DOHH2 (cell line): ENCODE measurements at regions not wholly inside any gene's neighbourhood (a gene's known extent, or its start where the extent isn't known, plus 50 kb on each side); places are given as distances from the start of the nearest gene placed in this dataset.

Source experiments
- H3F3A ChIP-seq: fragments of 200-600 bp; sonication (generic), shearing (Covaris generic); 2 replicates; pipeline ENCODE4 v1.6.0; 2016; ENCODE audit warnings: antibody characterized with exemption, mild to moderate bottlenecking; ENCODE audit not compliant: control insufficient read depth, insufficient read depth
- H3K27ac ChIP-seq: fragments of 200-600 bp; sonication (generic); 2 replicates; pipeline ENCODE4 v1.5.1; 2014; ENCODE audit warnings: low read depth, mild to moderate bottlenecking, low read length, moderate library complexity
- H3K27me3 ChIP-seq: fragments of 200-600 bp; sonication (generic); 2 replicates; pipeline ENCODE4 v1.6.1; 2014; ENCODE audit warnings: mild to moderate bottlenecking, low read length, mixed read lengths; ENCODE audit not compliant: control insufficient read depth
- H3K36me3 ChIP-seq: fragments of 200-600 bp; sonication (generic); 2 replicates; pipeline ENCODE4 v1.6.1; 2014; ENCODE audit warnings: mild to moderate bottlenecking, low read length, moderate library complexity, mixed read lengths; ENCODE audit not compliant: control insufficient read depth
- H3K4me1 ChIP-seq: fragments of 200-600 bp; sonication (generic); 2 replicates; pipeline ENCODE4 v1.6.1; 2014; ENCODE audit warnings: mild to moderate bottlenecking, low read length, mixed read lengths; ENCODE audit not compliant: control insufficient read depth
- H3K4me2 ChIP-seq: fragments of 200-600 bp; sonication (generic); 2 replicates; pipeline ENCODE4 v1.6.0; 2014; ENCODE audit warnings: mild to moderate bottlenecking, low read length, moderate library complexity
- H3K4me3 ChIP-seq: fragments of 200-600 bp; sonication (generic); 2 replicates; pipeline ENCODE4 v1.5.1; 2014; ENCODE audit warnings: mild to moderate bottlenecking, low read length, mixed read lengths
- H3K79me2 ChIP-seq: fragments of 200-600 bp; sonication (generic); 2 replicates; pipeline ENCODE4 v1.6.1; 2014; ENCODE audit warnings: mild to moderate bottlenecking, low read length, mixed read lengths; ENCODE audit not compliant: control insufficient read depth
- H3K9me2 ChIP-seq: fragments of 200-600 bp; sonication (generic); replicated peaks from 2 replicates; pipeline ENCODE4 v1.6.1; 2014; ENCODE audit warnings: mild to moderate bottlenecking, low read length, mixed read lengths; ENCODE audit not compliant: control insufficient read depth
- H3K9me3 ChIP-seq: fragments of 200-600 bp; sonication (generic); 2 replicates; pipeline ENCODE4 v1.6.1; 2014; ENCODE audit warnings: antibody characterized with exemption, low read length, mixed read lengths; ENCODE audit not compliant: control insufficient read depth, insufficient read depth
- H4K20me1 ChIP-seq: fragments of 200-600 bp; sonication (generic); 2 replicates; pipeline ENCODE4 v1.6.0; 2014; ENCODE audit warnings: low read depth, mild to moderate bottlenecking, antibody characterized with exemption, low read length, moderate library complexity; ENCODE audit not compliant: control insufficient read depth, insufficient read depth
- EZH2phosphoT487 ChIP-seq: fragments of 200-600 bp; sonication (generic); IDR thresholded peaks from 2 replicates; pipeline ENCODE4 v1.6.1; 2017; ENCODE audit warnings: borderline replicate concordance, mild to moderate bottlenecking, antibody characterized with exemption, low read length, moderate library complexity, mixed read lengths
- TF ChIP-seq, protein P1 (sequence below): fragments of 200-600 bp; sonication (generic); IDR thresholded peaks from one replicate; pipeline ENCODE4 v1.5.1; 2014; ENCODE audit warnings: antibody characterized with exemption, mild to moderate bottlenecking, low read depth, low read length; ENCODE audit not compliant: poor library complexity, severe bottlenecking

- Histone ChIP-seq H3F3A (no peaks in the 10 kb centered on the region), H3K79me2 (no peaks in the 10 kb centered on the region), H3K4me3 (no peak overlapping the region), H3K36me3 (no peaks in the 10 kb centered on the region), H3K9me3 (no peaks in the 10 kb centered on the region), H3K4me2 (no peak overlapping the region), H3K27me3 (no peaks in the 10 kb centered on the region), H3K4me1 (no peaks in the 10 kb centered on the region), H4K20me1 (no peaks in the 10 kb centered on the region), H3K9me2 (no peaks in the 10 kb centered on the region), H3K27ac (no peak overlapping the region)
- no peak for TF ChIP-seq EZH2phosphoT487
- TF ChIP-seq, protein P1, sequence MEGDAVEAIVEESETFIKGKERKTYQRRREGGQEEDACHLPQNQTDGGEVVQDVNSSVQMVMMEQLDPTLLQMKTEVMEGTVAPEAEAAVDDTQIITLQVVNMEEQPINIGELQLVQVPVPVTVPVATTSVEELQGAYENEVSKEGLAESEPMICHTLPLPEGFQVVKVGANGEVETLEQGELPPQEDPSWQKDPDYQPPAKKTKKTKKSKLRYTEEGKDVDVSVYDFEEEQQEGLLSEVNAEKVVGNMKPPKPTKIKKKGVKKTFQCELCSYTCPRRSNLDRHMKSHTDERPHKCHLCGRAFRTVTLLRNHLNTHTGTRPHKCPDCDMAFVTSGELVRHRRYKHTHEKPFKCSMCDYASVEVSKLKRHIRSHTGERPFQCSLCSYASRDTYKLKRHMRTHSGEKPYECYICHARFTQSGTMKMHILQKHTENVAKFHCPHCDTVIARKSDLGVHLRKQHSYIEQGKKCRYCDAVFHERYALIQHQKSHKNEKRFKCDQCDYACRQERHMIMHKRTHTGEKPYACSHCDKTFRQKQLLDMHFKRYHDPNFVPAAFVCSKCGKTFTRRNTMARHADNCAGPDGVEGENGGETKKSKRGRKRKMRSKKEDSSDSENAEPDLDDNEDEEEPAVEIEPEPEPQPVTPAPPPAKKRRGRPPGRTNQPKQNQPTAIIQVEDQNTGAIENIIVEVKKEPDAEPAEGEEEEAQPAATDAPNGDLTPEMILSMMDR, result no peak
Observed at GRCh38 chr3:135622215-135622614, 343.3 kb upstream of the PPP2R3A start.

GRCh38 chr3:135622656-135623055 is 342.9 kb upstream of the PPP2R3A start:
- Histone ChIP-seq H3K4me3 (no peak overlapping the region), H3K79me2 (no peaks in the 10 kb centered on the region), H3K9me2 (no peaks in the 10 kb centered on the region), H3K27me3 (no peaks in the 10 kb centered on the region), H3K4me1 (no peaks in the 10 kb centered on the region), H3K4me2 (no peak overlapping the region), H3F3A (no peaks in the 10 kb centered on the region), H3K27ac (no peak overlapping the region), H4K20me1 (no peaks in the 10 kb centered on the region), H3K36me3 (no peaks in the 10 kb centered on the region), H3K9me3 (no peaks in the 10 kb centered on the region)
- no peak for TF ChIP-seq EZH2phosphoT487
- TF ChIP-seq, protein P1, result no peak

GRCh38 chr3:135623558-135623957 is 342.0 kb upstream of the PPP2R3A start:
- no peak overlapping the region for H3K4me3 ChIP-seq
- H3K9me2 ChIP-seq, result no peaks in the 10 kb centered on the region
- TF ChIP-seq, protein P1, result no peak
- no peak for TF ChIP-seq EZH2phosphoT487
- H3K27me3 ChIP-seq, result no peaks in the 10 kb centered on the region
- no peaks in the 10 kb centered on the region for H3K4me1 ChIP-seq
- H4K20me1 ChIP-seq, result no peaks in the 10 kb centered on the region
- H3K4me2 ChIP-seq, result no peak overlapping the region
- no peaks in the 10 kb centered on the region for H3F3A ChIP-seq
- H3K79me2 ChIP-seq, result no peaks in the 10 kb centered on the region
- H3K9me3 ChIP-seq, result no peaks in the 10 kb centered on the region
- no peaks in the 10 kb centered on the region for H3K36me3 ChIP-seq
- no peak overlapping the region for H3K27ac ChIP-seq

- Histone ChIP-seq H3K4me3 (no peak overlapping the region), H3K27me3 (no peaks in the 10 kb centered on the region), H3K79me2 (no peaks in the 10 kb centered on the region), H3K36me3 (no peaks in the 10 kb centered on the region), H3K9me3 (no peaks in the 10 kb centered on the region), H4K20me1 (no peaks in the 10 kb centered on the region), H3K27ac (no peak overlapping the region), H3K4me2 (no peak overlapping the region), H3K9me2 (no peaks in the 10 kb centered on the region), H3K4me1 (no peaks in the 10 kb centered on the region), H3F3A (no peaks in the 10 kb centered on the region)
- no peak for TF ChIP-seq EZH2phosphoT487
- TF ChIP-seq, protein P1, result no peak
Observed at GRCh38 chr3:135627057-135627456, 338.5 kb upstream of the PPP2R3A start.
